Raji (cell line): ENCODE measurements at regions not wholly inside any gene's neighbourhood (a gene's known extent, or its start where the extent isn't known, plus 50 kb on each side); places are given as distances from the start of the nearest gene placed in this dataset.

ENCODE experiments used
- POLR2A ChIP-seq: IDR thresholded peaks from 2 replicates; pipeline ENCODE4 v1.6.1; 2011; ENCODE audit warnings: low read depth, low read length, control low read depth; ENCODE audit not compliant: insufficient read depth

DNA sequence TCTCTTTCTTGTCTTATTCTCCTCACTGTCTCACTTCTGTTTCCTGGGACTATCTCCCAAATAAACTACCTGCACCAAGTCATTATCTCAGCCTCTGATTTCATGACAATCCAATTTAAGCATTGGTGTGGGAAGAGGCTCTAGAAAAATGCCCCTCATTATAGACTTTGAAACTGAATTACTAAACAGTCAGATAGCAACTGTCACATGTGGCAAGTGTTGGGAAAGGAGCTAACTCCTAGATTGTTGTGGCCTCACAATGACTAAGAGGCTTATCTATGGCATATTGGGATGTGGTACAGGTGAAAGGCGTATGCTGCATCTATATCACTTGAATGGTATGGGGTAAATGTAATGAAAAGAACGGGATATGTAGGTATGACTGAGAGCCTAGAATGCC, 103.5 kb upstream of the CCDC54 start:
- TF ChIP-seq POLR2A = no peak

DNA sequence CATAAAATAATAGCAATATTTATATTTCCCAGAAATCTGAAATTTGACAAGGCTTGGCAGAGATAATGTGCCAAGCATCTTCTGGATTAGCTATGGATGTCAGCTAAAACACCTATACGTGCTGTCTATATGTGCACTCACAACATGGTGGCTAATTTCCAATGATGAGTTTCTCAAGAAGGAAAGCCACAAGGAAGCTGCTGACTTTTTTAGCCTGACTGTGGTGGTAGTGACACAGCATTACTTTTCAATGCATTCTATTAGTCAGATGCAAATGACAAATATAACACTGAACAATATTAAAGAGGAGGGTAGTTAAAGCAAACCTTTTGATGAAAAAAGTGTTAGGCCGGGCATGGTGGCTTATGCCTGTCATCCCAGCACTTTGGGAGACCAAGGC, 101.7 kb upstream of the CCDC54 start:
- no peak for TF ChIP-seq POLR2A

DNA sequence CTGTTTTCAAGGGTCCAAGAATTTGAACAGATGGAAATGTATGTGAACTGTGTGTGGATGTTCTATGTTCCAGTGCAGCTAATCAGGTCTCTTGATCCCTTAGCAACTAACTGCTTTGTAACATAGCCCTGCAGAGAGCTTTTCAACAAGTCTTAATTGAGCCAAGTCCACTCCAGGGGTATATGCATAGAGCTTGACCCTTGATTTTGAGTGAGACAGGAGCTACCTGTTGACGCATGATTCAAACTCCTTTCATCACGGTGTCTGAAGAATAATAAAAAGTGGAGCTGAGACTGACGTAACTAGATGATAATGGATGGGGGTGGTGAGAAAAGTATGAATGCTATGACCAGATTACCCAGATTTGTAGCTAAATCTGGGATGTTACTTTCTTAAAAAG, 93.3 kb upstream of the CCDC54 start:
- no peak for TF ChIP-seq POLR2A

DNA sequence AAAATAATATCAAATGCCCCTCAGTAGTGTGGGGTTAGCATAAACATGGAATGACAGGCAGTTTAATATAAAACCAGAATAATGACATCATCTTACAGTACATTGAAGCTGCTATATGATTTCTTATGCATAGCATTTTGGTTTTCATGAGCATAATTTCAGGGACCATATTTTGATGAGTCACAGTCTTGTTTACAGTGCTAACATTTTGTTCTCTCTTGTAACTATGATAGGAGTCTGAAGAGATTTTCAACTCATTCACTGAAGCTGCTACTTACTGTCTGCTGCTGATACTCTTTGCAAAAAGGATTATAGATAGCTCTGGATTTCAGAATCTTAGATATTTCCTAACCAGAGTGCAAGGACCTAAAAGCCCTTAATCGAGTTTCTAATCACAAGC, 92.6 kb upstream of the CCDC54 start:
- TF ChIP-seq POLR2A = no peak

DNA sequence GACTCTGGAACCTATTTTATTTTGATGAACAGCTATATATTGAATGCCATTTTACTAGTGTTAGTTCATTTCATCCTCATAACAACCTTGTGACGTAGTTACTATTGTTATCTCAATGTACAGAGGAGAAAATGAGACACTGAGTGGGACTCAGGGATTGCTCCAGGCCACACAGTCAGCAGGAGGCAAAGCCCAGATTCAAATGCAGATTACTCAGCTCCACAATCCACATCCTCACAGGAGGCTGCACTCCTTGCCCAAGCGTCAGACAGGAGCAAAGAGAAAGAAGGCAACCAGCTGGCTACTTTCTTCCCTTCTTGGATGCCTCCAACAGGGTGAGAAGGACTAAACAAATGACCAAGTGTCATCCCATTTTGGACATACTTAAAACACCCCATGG, 92.0 kb upstream of the CCDC54 start:
- TF ChIP-seq POLR2A = no peak

DNA sequence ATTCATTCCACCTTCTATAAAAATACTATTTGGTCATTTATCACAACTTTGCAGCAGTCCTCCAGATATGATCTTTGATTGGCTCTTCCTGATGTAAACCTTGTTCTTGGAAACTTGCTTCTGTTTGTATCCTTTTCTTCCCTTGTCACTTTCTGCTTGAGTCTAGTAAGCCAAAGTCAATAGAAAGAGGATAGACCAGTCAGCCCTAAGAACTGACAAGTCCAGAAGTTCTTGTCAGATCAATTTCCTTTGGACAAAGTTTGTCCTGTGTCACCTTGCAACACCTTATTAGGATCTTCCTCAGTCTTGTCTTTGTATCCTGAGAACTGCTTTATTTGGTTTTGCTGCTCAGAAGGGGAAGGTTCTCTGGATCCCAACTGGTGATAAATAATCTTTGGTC, 87.9 kb upstream of the CCDC54 start:
- TF ChIP-seq POLR2A = no peak

DNA sequence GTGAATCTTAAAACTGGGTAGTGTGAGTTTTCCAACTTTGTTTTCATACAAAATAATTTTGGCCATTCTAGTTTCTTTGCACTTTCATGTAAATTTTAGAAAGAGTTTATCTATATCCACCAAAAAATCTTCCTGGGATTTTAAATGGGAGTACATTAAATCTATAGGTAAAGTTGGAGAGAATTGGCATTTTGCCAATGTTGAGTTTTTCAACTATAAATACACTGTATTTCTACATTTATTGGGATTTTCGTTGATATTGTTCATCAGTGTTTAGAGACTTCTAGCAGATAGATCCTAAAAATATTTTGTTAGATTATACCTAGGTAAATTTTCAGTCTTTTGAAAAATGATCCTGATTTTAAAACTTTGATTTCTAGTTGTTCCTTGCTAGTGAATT, 83.1 kb upstream of the CCDC54 start:
- TF ChIP-seq POLR2A = no peak

DNA sequence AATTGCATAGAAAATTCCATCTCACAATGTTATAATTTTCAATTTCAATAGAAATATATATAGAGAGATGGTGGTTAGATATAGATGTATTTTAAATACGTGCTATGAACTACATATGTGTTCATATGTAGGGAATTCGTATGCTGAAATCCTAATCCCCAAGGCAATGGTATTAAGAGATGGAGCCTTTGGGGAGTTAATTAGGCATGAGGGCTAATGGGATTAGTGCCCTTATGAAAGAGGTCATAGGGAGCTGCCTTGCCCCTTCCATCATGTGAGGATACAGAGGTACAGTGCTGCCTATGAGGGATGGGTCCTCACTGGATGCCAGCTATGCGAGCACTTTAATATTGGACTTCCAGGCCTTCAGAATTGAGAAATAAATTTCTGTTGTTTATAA, 79.6 kb upstream of the CCDC54 start:
- TF ChIP-seq POLR2A = no peak

DNA sequence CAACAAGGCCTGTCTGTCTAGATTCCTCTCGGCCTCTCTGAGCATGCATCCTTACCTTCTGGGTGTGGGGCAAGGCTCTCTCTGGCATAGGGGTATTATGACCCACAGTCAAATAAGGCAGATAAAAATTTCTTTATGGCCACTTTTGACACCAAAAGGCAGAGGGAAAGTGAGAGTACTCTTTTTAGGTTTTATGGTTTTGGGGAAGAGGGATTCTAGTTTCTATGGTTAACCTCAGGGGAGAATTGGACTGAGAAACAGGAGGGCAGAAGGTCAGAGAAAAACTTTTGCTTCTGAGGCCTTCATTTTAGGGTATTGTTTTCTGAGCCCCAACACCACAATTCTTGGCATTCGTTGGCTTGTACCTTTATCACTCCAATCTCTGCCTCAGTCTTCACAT, 70.0 kb upstream of the CCDC54 start:
- no peak for TF ChIP-seq POLR2A

DNA sequence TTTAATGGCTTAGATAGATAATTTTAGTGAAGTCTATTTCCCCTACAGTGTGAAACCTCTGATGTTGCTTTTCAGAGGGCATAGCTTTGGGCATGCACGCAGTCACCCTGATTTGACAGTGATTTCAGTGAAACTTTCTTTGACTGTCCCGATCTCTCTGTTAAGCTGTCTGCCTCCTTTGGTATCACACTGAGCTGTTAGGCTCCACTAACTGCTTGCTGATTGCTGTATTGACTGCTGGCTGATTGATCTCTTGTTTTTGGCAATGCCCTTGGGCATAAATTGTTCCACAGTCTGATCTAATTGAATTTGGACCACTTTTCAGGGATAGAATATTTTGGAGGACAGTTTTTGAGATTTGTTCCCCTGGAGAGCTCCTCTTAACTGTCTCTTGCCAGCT, 68.5 kb upstream of the CCDC54 start:
- TF ChIP-seq POLR2A = no peak

DNA sequence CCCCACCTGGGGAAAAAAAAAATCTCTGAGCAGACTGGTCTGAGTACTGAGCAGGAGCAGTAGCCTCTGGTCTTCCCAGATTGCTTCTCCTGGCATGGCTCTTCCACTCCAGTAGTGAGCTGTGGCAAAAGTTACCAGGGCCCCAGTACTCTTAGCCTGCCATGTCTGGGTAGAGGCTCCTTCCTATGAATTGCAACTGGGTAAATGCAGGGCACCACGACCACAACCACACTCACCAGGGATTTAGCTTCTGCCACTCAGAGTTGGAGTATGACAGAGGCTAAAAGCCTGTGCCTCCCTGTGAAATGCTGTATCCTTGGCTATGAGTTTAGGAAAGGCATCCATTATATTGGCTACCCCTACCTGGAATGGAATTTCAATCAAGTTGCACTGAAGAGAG, 67.9 kb upstream of the CCDC54 start:
- no peak for TF ChIP-seq POLR2A

DNA sequence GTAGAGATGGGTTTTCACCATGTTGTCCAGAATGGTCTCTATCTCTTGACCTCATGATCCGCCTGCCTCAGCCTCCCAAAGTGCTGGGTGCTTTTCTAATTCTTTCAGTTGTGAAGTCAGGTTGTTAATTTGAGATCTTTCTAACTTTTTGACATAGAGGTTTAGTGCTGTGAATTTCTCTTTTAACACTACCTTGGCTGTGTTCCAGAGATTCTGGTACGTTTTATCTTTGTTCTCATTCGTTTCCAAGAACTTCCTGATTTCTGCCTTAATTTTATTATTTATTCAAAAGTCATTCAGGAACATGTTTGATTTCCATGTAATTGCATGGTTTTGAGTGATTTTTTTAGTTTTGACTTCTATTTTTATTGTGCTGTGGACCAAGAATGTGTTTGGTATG, 63.5 kb upstream of the CCDC54 start:
- no peak for TF ChIP-seq POLR2A

DNA sequence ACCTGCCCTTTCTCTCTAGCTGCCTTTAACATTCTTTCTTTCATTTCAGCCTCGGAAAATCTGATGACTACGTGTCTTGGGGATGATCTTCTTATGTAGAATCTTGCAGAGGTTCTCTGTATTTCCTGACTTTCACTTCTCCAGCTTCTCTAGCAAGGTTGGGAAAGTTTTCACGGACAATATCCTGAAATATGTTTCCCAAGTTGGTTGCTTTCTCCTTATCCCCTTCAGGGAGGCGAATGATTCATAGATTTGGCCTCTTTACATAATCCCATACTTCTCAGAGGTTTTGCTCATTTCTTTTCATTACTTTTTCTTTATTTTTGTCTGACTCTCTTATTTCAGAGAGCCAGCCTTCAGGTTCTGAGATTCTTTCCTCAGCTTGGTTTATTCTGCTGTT, 62.1 kb upstream of the CCDC54 start:
- no peak for TF ChIP-seq POLR2A

DNA sequence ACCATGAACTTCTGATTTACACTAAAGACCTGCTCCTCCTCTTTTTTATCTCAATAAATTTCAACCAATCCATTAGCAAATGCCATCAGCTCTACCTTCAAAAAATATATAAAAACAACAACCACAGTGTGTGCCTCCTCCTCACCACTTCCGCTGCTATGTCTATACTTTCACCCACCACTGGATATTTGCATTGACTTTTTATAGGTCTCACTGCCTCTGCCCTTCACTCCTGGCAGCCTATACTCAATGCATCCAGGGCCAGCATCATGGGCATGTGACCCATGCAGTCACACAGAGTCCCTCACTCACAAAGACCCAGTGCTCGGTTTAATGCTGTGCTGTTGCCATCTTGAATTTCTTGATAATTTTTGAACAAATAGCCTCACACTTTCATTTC, 53.5 kb upstream of the CCDC54 start:
- no peak for TF ChIP-seq POLR2A

DNA sequence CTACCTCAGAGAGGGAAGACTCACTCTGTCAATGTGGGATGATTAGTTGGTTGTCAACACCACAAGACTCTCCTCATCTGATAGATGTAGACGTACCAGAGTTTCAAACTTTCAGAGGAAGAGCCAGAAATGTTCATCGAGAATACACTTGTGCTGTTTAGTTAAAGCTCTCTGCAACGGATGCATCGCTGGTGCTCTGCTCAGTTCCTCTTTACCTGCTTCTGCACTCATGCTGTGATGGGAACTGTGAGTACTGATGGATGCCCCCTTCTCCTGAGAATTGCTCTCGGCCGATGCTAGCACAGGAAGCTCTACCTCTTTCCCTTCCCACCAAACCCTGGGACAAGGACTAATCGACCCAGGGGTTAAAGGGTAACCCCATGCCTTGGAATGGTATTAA, 51.8 kb upstream of the CCDC54 start:
- TF ChIP-seq POLR2A = no peak
